Upper lobe of left lung (tissue), 6 donors: ENCODE measurements at regions not wholly inside any gene's neighbourhood (a gene's known extent, or its start where the extent isn't known, plus 50 kb on each side); places are given as distances from the start of the nearest gene placed in this dataset.

Experiments
- ATAC-seq, 2 donors: fragments of 200-7000 bp; cut with Tn5 transposase; one replicate each; pipeline ENCODE4 v1.9.1; 2022; ENCODE audit warnings: mild to moderate bottlenecking in 2 of 2, moderate library complexity in 2 of 2; ENCODE audit not compliant: low FRiP score in 2 of 2
- DNase-seq, 2 donors: peaks; one replicate each; pipeline ENCODE4 v3.0.0-alpha.2; 2019 to 2020
- H3K27ac ChIP-seq, 4 donors: fragments of 200-600 bp; sonication (generic); one replicate each; pipeline ENCODE4 v1.5.1; 2016 to 2019
- H3K27me3 ChIP-seq, 4 donors: fragments of 200-600 bp; sonication (generic); one replicate each; pipeline ENCODE4 v1.5.1; 2017 to 2019
- H3K36me3 ChIP-seq, 4 donors: fragments of 200-600 bp; sonication (generic); one replicate each; pipeline ENCODE4 v1.5.1; 2016 to 2019
- H3K4me1 ChIP-seq, 4 donors: fragments of 200-600 bp; sonication (generic); one replicate each; pipeline ENCODE4 v1.5.1; 2018 to 2019
- H3K4me3 ChIP-seq, 4 donors: fragments of 200-600 bp; sonication (generic); one replicate each; pipeline ENCODE4 v1.5.1; 2017 to 2019; ENCODE audit warnings: mild to moderate bottlenecking in 2 of 4, moderate library complexity in 1 of 4
- H3K9me3 ChIP-seq, 4 donors: fragments of 200-600 bp; sonication (generic); one replicate each; pipeline ENCODE4 v1.5.1; 2018 to 2019
- EP300 ChIP-seq, 4 donors: sonication (generic); formaldehyde crosslinking; IDR thresholded peaks; one replicate each; pipeline ENCODE4 v1.5.1; 2017; ENCODE audit warnings: antibody characterized with exemption in 4 of 4, control low read depth in 2 of 4
- POLR2A ChIP-seq, 4 donors: fragments of 450-650 bp; IDR thresholded peaks; one replicate each; pipeline ENCODE4 v1.5.1; 2016 to 2017; ENCODE audit warnings: antibody characterized with exemption in 4 of 4, mild to moderate bottlenecking in 2 of 4
- POLR2AphosphoS5 ChIP-seq, 2 donors: sonication (generic); formaldehyde crosslinking; IDR thresholded peaks; one replicate each; pipeline ENCODE4 v1.5.1; 2017; ENCODE audit warnings: antibody characterized with exemption in 2 of 2
- WGBS, 2 donors: methylation state at CpG; one replicate each; pipeline ENCODE4 v1.1.5; 2017 to 2018; 5-methylcytosine and 5-hydroxymethylcytosine counted together
- TF ChIP-seq, protein P1 (sequence below), 6 experiments: fragments of 450-650 bp in 4 of 6; fragments of 200-600 bp in 2 of 6; sonication (generic) in 2 of 6; IDR thresholded peaks; one replicate each; pipeline ENCODE4 v1.5.1; 2016 to 2019; ENCODE audit warnings: antibody characterized with exemption in 6 of 6
- donor health status: DM: no; HTN: no; CAD: no; lungs with moderate emphysema.
- donor health status: DM: no; HTN: yes; CAD: no; lungs with severe emphysema.

DNA sequence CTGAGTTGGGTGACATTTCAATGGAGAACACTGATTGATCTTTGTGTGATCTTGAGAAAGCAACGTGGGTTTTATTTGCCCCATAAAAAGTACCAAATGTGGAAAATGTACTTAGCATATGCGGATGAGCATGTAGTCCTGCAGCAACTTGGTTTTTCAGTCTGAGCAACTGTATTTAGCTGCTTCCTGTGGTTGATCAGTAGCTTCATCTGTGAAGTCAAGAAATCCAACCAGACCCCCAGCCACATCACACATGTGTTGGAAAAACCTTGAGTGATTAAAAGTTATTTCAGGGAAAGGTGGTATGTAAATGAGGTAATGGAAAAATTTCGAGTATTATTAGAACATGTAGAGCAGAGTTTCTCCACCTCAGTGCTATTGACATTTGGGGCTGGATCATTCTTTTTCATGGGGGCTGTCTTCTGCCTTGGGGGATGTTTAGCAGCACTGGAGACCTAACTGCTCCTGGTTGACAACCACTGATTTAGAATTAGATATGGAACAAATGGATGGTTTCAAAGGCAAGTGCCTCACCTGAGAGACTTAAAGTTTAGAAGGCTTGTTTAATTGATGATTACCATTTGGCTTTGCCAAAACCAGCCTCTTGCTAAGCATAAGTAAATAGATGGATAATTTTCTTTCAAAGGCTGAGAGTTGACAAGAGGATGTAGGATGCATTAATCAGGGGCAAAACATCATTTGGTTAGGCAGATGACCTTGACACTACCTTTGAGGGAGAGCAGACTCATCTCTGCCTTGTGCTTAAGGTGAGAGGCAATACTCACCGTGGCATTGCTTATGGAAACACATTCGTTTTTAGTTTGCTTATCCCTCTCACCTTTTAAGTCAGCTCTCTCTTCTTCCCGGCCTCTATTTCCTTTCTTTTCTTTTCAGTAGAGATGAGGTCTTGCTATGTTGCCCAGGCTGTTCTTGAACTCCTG, 193.0 kb upstream of the RPS6KA3 start:
- no peak overlapping the region for H3K27ac ChIP-seq
- H3K9me3 ChIP-seq = no peaks in the 10 kb centered on the region
- no peaks in the 10 kb centered on the region for H3K36me3 ChIP-seq
- DNase-seq = no peak
- no peak overlapping the region for H3K4me3 ChIP-seq
- H3K27me3 ChIP-seq = no peaks in the 10 kb centered on the region
- TF ChIP-seq POLR2A (IDR thresholded peaks at IDR 0.05) = no peak
- no peak for TF ChIP-seq POLR2AphosphoS5 (IDR thresholded peaks at IDR 0.05)
- TF ChIP-seq, protein P1, sequence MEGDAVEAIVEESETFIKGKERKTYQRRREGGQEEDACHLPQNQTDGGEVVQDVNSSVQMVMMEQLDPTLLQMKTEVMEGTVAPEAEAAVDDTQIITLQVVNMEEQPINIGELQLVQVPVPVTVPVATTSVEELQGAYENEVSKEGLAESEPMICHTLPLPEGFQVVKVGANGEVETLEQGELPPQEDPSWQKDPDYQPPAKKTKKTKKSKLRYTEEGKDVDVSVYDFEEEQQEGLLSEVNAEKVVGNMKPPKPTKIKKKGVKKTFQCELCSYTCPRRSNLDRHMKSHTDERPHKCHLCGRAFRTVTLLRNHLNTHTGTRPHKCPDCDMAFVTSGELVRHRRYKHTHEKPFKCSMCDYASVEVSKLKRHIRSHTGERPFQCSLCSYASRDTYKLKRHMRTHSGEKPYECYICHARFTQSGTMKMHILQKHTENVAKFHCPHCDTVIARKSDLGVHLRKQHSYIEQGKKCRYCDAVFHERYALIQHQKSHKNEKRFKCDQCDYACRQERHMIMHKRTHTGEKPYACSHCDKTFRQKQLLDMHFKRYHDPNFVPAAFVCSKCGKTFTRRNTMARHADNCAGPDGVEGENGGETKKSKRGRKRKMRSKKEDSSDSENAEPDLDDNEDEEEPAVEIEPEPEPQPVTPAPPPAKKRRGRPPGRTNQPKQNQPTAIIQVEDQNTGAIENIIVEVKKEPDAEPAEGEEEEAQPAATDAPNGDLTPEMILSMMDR (IDR thresholded peaks at IDR 0.05) = no peak
- TF ChIP-seq EP300 (IDR thresholded peaks at IDR 0.05) = no peak
- no peaks in the 10 kb centered on the region for H3K4me1 ChIP-seq
- 53 to 64% methylated on average over 6 of the region's 6 CpGs for WGBS, 2 donors
- no peak for ATAC-seq

DNA sequence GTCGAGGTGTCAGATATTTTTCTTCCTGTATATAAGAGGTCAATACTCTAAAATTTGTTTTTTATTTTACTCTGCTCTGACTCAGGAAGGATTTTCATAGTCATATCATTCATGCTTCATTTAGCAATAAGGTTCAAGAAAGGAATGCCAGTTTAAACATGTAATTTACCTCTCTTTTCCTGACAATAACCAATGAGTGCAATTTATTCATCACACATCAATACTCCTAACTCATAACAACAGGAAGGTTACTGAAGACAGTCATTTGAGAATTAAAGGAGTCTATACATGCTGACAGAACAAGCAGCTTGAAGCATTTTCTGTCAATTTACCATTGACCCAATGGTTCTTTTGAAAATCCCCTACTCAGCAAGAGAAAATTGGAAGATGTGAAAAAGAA, 190.3 kb upstream of the RPS6KA3 start:
- no peak overlapping the region for H3K27ac ChIP-seq
- no peak for ATAC-seq
- no peaks in the 10 kb centered on the region for H3K36me3 ChIP-seq
- no peaks in the 10 kb centered on the region for H3K4me1 ChIP-seq
- TF ChIP-seq, protein P1 (IDR thresholded peaks at IDR 0.05) = no peak
- no peak for TF ChIP-seq POLR2AphosphoS5 (IDR thresholded peaks at IDR 0.05)
- no peak for TF ChIP-seq POLR2A (IDR thresholded peaks at IDR 0.05)
- TF ChIP-seq EP300 (IDR thresholded peaks at IDR 0.05) = no peak
- no peak for DNase-seq
- H3K9me3 ChIP-seq = no peaks in the 10 kb centered on the region
- no peak overlapping the region for H3K4me3 ChIP-seq
- WGBS, 2 donors = 85 to 96% methylated on average over 1 of the region's 1 CpG
- no peaks in the 10 kb centered on the region for H3K27me3 ChIP-seq

DNA sequence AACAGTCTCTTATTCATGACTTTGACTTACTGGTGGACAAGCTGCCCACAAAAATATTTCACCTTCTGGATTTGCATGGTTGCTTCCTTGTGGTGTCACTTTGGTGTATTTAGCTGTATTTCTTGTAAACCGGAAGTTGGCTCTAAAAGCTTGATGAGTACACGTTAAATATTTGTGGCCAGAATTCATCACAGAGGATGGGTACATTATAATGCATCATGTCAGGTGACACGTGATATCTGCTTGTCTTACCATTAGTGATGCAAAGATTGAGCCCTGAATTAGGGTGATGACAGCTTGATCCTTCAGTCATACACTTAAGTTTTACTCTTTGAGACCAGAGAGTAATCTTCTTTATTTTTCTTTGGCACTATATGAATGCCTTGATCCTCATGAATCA, 188.3 kb upstream of the RPS6KA3 start:
- ATAC-seq (no peak), DNase-seq (no peak)
- Histone ChIP-seq H3K4me3 (no peak overlapping the region), H3K27me3 (no peaks in the 10 kb centered on the region), H3K9me3 (no peaks in the 10 kb centered on the region), H3K4me1 (no peaks in the 10 kb centered on the region), H3K36me3 (no peaks in the 10 kb centered on the region), H3K27ac (no peak overlapping the region)
- 55 to 70% methylated on average over 2 to 3 of the region's 3 CpGs for WGBS, 2 donors
- no peak for TF ChIP-seq POLR2A (IDR thresholded peaks at IDR 0.05)
- TF ChIP-seq, protein P1 (IDR thresholded peaks at IDR 0.05) = no peak

DNA sequence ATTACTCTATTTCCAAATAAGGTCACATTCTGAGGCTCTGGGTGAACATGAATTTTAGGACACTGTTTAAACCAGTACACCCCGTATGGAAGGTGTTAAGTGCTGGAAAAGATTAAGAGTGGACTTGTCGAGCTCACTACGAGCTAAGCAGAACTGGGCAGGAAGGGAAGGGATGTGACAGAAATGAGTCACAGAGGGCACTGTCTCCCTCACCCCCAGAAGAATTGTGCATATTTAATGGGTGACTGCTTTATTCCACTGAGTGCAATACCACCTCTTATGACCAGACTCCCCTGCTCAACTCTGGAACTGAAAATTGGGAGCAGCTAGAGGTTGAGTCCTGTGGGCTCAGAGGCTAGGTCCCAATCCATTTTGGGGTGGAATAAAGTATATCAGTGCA, 187.4 kb upstream of the RPS6KA3 start:
- H3K27me3 ChIP-seq = no peaks in the 10 kb centered on the region
- TF ChIP-seq EP300 (IDR thresholded peaks at IDR 0.05) (no peak), POLR2AphosphoS5 (IDR thresholded peaks at IDR 0.05) (no peak), POLR2A (IDR thresholded peaks at IDR 0.05) (no peak)
- TF ChIP-seq, protein P1 (IDR thresholded peaks at IDR 0.05) = no peak
- H3K9me3 ChIP-seq = no peaks in the 10 kb centered on the region
- no peak overlapping the region for H3K27ac ChIP-seq
- no peak for ATAC-seq
- no peaks in the 10 kb centered on the region for H3K36me3 ChIP-seq
- no peaks in the 10 kb centered on the region for H3K4me1 ChIP-seq
- no peak overlapping the region for H3K4me3 ChIP-seq
- 39 to 55% methylated on average over 2 to 3 of the region's 3 CpGs for WGBS, 2 donors
- no peak for DNase-seq

DNA sequence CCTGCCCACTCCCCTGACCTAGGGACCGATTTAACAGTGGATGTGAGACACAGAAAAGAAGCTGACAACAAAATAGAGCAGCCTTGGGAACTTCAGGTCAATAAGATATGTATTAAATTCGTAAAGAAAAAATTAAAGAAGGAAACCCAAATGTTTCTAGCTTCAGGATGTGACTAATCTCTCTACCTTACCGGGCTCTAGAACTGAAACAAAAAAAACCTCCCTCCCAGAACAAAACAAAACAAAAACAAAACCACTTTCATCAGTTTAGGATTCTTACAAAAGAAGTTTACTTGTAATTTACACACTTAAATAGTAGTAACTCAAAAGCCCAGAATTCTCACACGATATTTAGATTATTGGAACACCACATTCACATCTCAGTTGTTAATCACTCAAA, 185.8 kb upstream of the RPS6KA3 start:
- Histone ChIP-seq H3K9me3 (no peaks in the 10 kb centered on the region), H3K4me1 (no peaks in the 10 kb centered on the region), H3K27ac (no peak overlapping the region), H3K27me3 (no peaks in the 10 kb centered on the region), H3K4me3 (no peak overlapping the region), H3K36me3 (no peaks in the 10 kb centered on the region)
- 51 to 71% methylated on average over 4 of the region's 4 CpGs for WGBS, 2 donors
- no peak for DNase-seq
- no peak for ATAC-seq
- TF ChIP-seq POLR2AphosphoS5 (IDR thresholded peaks at IDR 0.05) = no peak
- no peak for TF ChIP-seq POLR2A (IDR thresholded peaks at IDR 0.05)
- no peak for TF ChIP-seq EP300 (IDR thresholded peaks at IDR 0.05)
- TF ChIP-seq, protein P1 (IDR thresholded peaks at IDR 0.05) = no peak
